HL-60 (cell line): ENCODE measurements at regions not wholly inside any gene's neighbourhood (a gene's known extent, or its start where the extent isn't known, plus 50 kb on each side); places are given as distances from the start of the nearest gene placed in this dataset.

Experiments
- DNase-seq, 2 experiments: peaks; one replicate each; pipeline ENCODE4 v3.0.0-alpha.2; 2010 to 2020; ENCODE audit warnings: low read depth in 1 of 2, low spot score in 1 of 2
- H3K27ac ChIP-seq: fragments of 250-450 bp; sonication (Bioruptor Pico); replicated peaks from 2 replicates; pipeline ENCODE4 v1.5.1; 2020; ENCODE audit warnings: mild to moderate bottlenecking, moderate library complexity
- H3K27me3 ChIP-seq: fragments of 250-450 bp; sonication (Bioruptor Pico); 2 replicates; pipeline ENCODE4 v1.5.1; 2021; ENCODE audit warnings: mild to moderate bottlenecking, moderate library complexity; ENCODE audit not compliant: insufficient read depth, poor library complexity, severe bottlenecking
- H3K4me3 ChIP-seq: replicated peaks from 2 replicates; pipeline ENCODE4 v1.5.1; 2011; ENCODE audit warnings: mild to moderate bottlenecking, control low read depth, low read length; ENCODE audit not compliant: insufficient read depth
- GABPA ChIP-seq: IDR thresholded peaks from 2 replicates; pipeline ENCODE4 v1.6.1; 2012; ENCODE audit warnings: low read depth
- POLR2AphosphoS5 ChIP-seq: IDR thresholded peaks from 2 replicates; pipeline ENCODE4 v1.6.1; 2012; ENCODE audit warnings: low read depth
- SPI1 ChIP-seq: IDR thresholded peaks from 2 replicates; pipeline ENCODE4 v1.6.1; 2012; ENCODE audit warnings: low read depth, mild to moderate bottlenecking, borderline replicate concordance
- TF ChIP-seq, protein P1 (sequence below): IDR thresholded peaks from 2 replicates; pipeline ENCODE4 v1.6.1; 2012; ENCODE audit warnings: low read depth; ENCODE audit not compliant: insufficient replicate concordance
- TF ChIP-seq, protein P2 (sequence below): IDR thresholded peaks from one replicate; pipeline ENCODE4 v1.5.1; 2011; ENCODE audit warnings: low read length, control low read depth, inconsistent platforms; ENCODE audit not compliant: insufficient read depth

GRCh38 chr2:5933669-5934068 lies 241.5 kb downstream of the SOX11 start:
- no peak for TF ChIP-seq SPI1
- TF ChIP-seq GABPA = no peak
- no peak for TF ChIP-seq POLR2AphosphoS5
- TF ChIP-seq, protein P1, sequence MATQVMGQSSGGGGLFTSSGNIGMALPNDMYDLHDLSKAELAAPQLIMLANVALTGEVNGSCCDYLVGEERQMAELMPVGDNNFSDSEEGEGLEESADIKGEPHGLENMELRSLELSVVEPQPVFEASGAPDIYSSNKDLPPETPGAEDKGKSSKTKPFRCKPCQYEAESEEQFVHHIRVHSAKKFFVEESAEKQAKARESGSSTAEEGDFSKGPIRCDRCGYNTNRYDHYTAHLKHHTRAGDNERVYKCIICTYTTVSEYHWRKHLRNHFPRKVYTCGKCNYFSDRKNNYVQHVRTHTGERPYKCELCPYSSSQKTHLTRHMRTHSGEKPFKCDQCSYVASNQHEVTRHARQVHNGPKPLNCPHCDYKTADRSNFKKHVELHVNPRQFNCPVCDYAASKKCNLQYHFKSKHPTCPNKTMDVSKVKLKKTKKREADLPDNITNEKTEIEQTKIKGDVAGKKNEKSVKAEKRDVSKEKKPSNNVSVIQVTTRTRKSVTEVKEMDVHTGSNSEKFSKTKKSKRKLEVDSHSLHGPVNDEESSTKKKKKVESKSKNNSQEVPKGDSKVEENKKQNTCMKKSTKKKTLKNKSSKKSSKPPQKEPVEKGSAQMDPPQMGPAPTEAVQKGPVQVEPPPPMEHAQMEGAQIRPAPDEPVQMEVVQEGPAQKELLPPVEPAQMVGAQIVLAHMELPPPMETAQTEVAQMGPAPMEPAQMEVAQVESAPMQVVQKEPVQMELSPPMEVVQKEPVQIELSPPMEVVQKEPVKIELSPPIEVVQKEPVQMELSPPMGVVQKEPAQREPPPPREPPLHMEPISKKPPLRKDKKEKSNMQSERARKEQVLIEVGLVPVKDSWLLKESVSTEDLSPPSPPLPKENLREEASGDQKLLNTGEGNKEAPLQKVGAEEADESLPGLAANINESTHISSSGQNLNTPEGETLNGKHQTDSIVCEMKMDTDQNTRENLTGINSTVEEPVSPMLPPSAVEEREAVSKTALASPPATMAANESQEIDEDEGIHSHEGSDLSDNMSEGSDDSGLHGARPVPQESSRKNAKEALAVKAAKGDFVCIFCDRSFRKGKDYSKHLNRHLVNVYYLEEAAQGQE = no peak
- TF ChIP-seq, protein P2, sequence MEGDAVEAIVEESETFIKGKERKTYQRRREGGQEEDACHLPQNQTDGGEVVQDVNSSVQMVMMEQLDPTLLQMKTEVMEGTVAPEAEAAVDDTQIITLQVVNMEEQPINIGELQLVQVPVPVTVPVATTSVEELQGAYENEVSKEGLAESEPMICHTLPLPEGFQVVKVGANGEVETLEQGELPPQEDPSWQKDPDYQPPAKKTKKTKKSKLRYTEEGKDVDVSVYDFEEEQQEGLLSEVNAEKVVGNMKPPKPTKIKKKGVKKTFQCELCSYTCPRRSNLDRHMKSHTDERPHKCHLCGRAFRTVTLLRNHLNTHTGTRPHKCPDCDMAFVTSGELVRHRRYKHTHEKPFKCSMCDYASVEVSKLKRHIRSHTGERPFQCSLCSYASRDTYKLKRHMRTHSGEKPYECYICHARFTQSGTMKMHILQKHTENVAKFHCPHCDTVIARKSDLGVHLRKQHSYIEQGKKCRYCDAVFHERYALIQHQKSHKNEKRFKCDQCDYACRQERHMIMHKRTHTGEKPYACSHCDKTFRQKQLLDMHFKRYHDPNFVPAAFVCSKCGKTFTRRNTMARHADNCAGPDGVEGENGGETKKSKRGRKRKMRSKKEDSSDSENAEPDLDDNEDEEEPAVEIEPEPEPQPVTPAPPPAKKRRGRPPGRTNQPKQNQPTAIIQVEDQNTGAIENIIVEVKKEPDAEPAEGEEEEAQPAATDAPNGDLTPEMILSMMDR = no peak
- Histone ChIP-seq H3K4me3 (no peak overlapping the region), H3K27ac (no peak overlapping the region), H3K27me3 (peaks cover 2% of the 10 kb centered on the region)
- no peak for DNase-seq

- TF ChIP-seq GABPA = no peak
- TF ChIP-seq, protein P2 = no peak
- no peak for TF ChIP-seq SPI1
- TF ChIP-seq, protein P1 = no peak
- no peak for TF ChIP-seq POLR2AphosphoS5
- H3K27me3 ChIP-seq = no peaks in the 10 kb centered on the region
- no peak for DNase-seq
- no peak overlapping the region for H3K4me3 ChIP-seq
- no peak overlapping the region for H3K27ac ChIP-seq
Observed at GRCh38 chr2:5937321-5937720, 245.1 kb downstream of the SOX11 start.

GRCh38 chr2:5937851-5938565 lies 245.8 kb downstream of the SOX11 start:
- TF ChIP-seq SPI1 (no peak), POLR2AphosphoS5 (no peak), GABPA (no peak)
- TF ChIP-seq, protein P2 = no peak
- TF ChIP-seq, protein P1 = no peak
- no peak overlapping the region for H3K4me3 ChIP-seq
- peak in 1 of 2 experiments; percentile 48 for DNase-seq
- no peaks in the 10 kb centered on the region for H3K27me3 ChIP-seq
- no peak overlapping the region for H3K27ac ChIP-seq
